ENCODE measurements at regions not wholly inside any gene's neighbourhood (a gene's known extent, or its start where the extent isn't known, plus 50 kb on each side); places are given as distances from the start of the nearest gene placed in this dataset.

GRCh38 chr13:44750630-44751029, 174.5 kb upstream of the TSC22D1 start:
- Histone ChIP-seq H2BK5ac (ENCODE audit: low read depth, low read length) (no peak overlapping the region), H3K18ac (ENCODE audit: extremely low read depth, low read length) (no peak overlapping the region), H3K79me1 (ENCODE audit: low read depth, low read length) (no peaks in the 10 kb centered on the region), H2BK20ac (ENCODE audit: low read length) (no peak overlapping the region), H2BK12ac (ENCODE audit: low read depth, low read length) (no peak overlapping the region), H3K9me3 (ENCODE audit: insufficient read depth in 2 of 2, low read depth in 1 of 2, low read length in 1 of 2) (no peaks in the 10 kb centered on the region), H3K27me3 (replicated peaks in 1 of 4; ENCODE audit: control insufficient read depth in 3 of 4, extremely low read depth in 1 of 4, insufficient read depth in 3 of 4, low read length in 3 of 4) (no peaks in the 10 kb centered on the region), H3K4me3 (ENCODE audit: extremely low read depth in 1 of 4, insufficient read depth in 2 of 4, low read depth in 3 of 4, low read length in 4 of 4) (no peak overlapping the region), H4K20me1 (replicated peaks in 1 of 2; ENCODE audit: control insufficient read depth in 1 of 2, insufficient read depth in 2 of 2, low read length in 2 of 2) (no peaks in the 10 kb centered on the region), H3K27ac (ENCODE audit: low read depth, low read length) (no peak overlapping the region), H3K4ac (replicated peaks; ENCODE audit: insufficient read length, low read depth, low read length) (no peak overlapping the region), H2AFZ (ENCODE audit: low read length) (no peak overlapping the region), H3K56ac (replicated peaks; ENCODE audit: insufficient read length, low read depth, low read length) (no peak overlapping the region), H4K5ac (ENCODE audit: insufficient read length, low read depth, low read length) (no peak overlapping the region), H3K23me2 (ENCODE audit: low read depth, low read length) (no peaks in the 10 kb centered on the region), H3K36me3 (ENCODE audit: control insufficient read depth in 2 of 4, insufficient read depth in 4 of 4, low read length in 3 of 4) (no peaks in the 10 kb centered on the region), H3K79me2 (ENCODE audit: control insufficient read depth in 1 of 2, insufficient read depth in 2 of 2, low read length in 2 of 2) (no peaks in the 10 kb centered on the region), H3K9ac (replicated peaks in 1 of 4; ENCODE audit: extremely low read depth in 1 of 4, low read depth in 3 of 4, low read length in 3 of 4) (no peak overlapping the region), H2AK5ac (ENCODE audit: low read depth, low read length) (no peak overlapping the region), H2BK120ac (replicated peaks; ENCODE audit: low read depth, low read length) (no peak overlapping the region), H3K14ac (ENCODE audit: insufficient read length) (no peak overlapping the region), H3K4me2 (ENCODE audit: insufficient read depth in 1 of 2, low read depth in 2 of 2, low read length in 2 of 2) (no peak overlapping the region), H3K23ac (ENCODE audit: insufficient read length) (no peak overlapping the region), H2BK15ac (ENCODE audit: low read length) (no peak overlapping the region), H4K8ac (ENCODE audit: extremely low read depth, insufficient read depth, low read length) (no peak overlapping the region), H4K91ac (replicated peaks; ENCODE audit: insufficient read length, low read length) (no peak overlapping the region), H3K4me1 (replicated peaks in 1 of 4; ENCODE audit: control insufficient read depth in 3 of 4, insufficient read depth in 4 of 4, low read length in 3 of 4) (no peaks in the 10 kb centered on the region)
- ChIA-PET POLR2A (ENCODE audit: partially characterized antibody) (no interaction called here), CTCF (ENCODE audit: partially characterized antibody) (interaction anchor here (1.1 kb wide), 1 partner anchor 12 kb away, joined by 4 read pairs; no protein-coding TSS in a partner anchor)
- TF ChIP-seq EGR1 (IDR thresholded peaks at IDR 0.05; ENCODE audit: borderline replicate concordance, low read depth, low read length) (no peak), ATF3 (IDR thresholded peaks at IDR 0.05; ENCODE audit: insufficient read depth, low read depth, low read length) (no peak), USF2 (IDR thresholded peaks at IDR 0.05; ENCODE audit: low read length) (no peak), CREB1 (IDR thresholded peaks at IDR 0.05) (no peak), BCL11A (IDR thresholded peaks at IDR 0.05; ENCODE audit: low read depth in 2 of 2, low read length in 2 of 2) (no peak), FOSL1 (IDR thresholded peaks at IDR 0.05; ENCODE audit: insufficient read depth, low read depth, low read length) (no peak), BRCA1 (IDR thresholded peaks at IDR 0.05; ENCODE audit: low read depth, low read length) (no peak), POU5F1 (IDR thresholded peaks at IDR 0.05; ENCODE audit: low read depth, low read length) (no peak), NANOG (IDR thresholded peaks at IDR 0.05; ENCODE audit: insufficient read depth, low read depth, low read length, poor library complexity, severe bottlenecking) (no peak), E2F6 (IDR thresholded peaks at IDR 0.05) (no peak), TAF1 (IDR thresholded peaks at IDR 0.05; ENCODE audit: low read depth, low read length) (no peak), CBX8 (IDR thresholded peaks at IDR 0.05; ENCODE audit: borderline replicate concordance, low read depth, low read length) (no peak)
- 100% methylated on average over 1 of the region's 1 CpG; no CpG with 5 or more reads in 1 of the 2 experiments for WGBS, 2 experiments (ENCODE audit: extremely low coverage in 1 of 2, insufficient coverage in 1 of 2, insufficient read length in 1 of 2, insufficient replicate concordance in 2 of 2, low coverage in 1 of 2, low lambda C conversion rate in 2 of 2, missing lambda C conversion rate in 1 of 2)
- DNase-seq (ENCODE audit: low read depth in 1 of 2, low spot score in 2 of 2) (no peak), FAIRE-seq (no peak)
